DOHH2 (cell line): ENCODE measurements at regions not wholly inside any gene's neighbourhood (a gene's known extent, or its start where the extent isn't known, plus 50 kb on each side); places are given as distances from the start of the nearest gene placed in this dataset.

Experiments used
- H3F3A ChIP-seq: fragments of 200-600 bp; sonication (generic), shearing (Covaris generic); 2 replicates; pipeline ENCODE4 v1.6.0; 2016; ENCODE audit warnings: antibody characterized with exemption, mild to moderate bottlenecking; ENCODE audit not compliant: control insufficient read depth, insufficient read depth
- H3K27ac ChIP-seq: fragments of 200-600 bp; sonication (generic); 2 replicates; pipeline ENCODE4 v1.5.1; 2014; ENCODE audit warnings: low read depth, mild to moderate bottlenecking, low read length, moderate library complexity
- H3K27me3 ChIP-seq: fragments of 200-600 bp; sonication (generic); 2 replicates; pipeline ENCODE4 v1.6.1; 2014; ENCODE audit warnings: mild to moderate bottlenecking, low read length, mixed read lengths; ENCODE audit not compliant: control insufficient read depth
- H3K36me3 ChIP-seq: fragments of 200-600 bp; sonication (generic); 2 replicates; pipeline ENCODE4 v1.6.1; 2014; ENCODE audit warnings: mild to moderate bottlenecking, low read length, moderate library complexity, mixed read lengths; ENCODE audit not compliant: control insufficient read depth
- H3K4me1 ChIP-seq: fragments of 200-600 bp; sonication (generic); 2 replicates; pipeline ENCODE4 v1.6.1; 2014; ENCODE audit warnings: mild to moderate bottlenecking, low read length, mixed read lengths; ENCODE audit not compliant: control insufficient read depth
- H3K4me2 ChIP-seq: fragments of 200-600 bp; sonication (generic); 2 replicates; pipeline ENCODE4 v1.6.0; 2014; ENCODE audit warnings: mild to moderate bottlenecking, low read length, moderate library complexity
- H3K4me3 ChIP-seq: fragments of 200-600 bp; sonication (generic); 2 replicates; pipeline ENCODE4 v1.5.1; 2014; ENCODE audit warnings: mild to moderate bottlenecking, low read length, mixed read lengths
- H3K79me2 ChIP-seq: fragments of 200-600 bp; sonication (generic); 2 replicates; pipeline ENCODE4 v1.6.1; 2014; ENCODE audit warnings: mild to moderate bottlenecking, low read length, mixed read lengths; ENCODE audit not compliant: control insufficient read depth
- H3K9me2 ChIP-seq: fragments of 200-600 bp; sonication (generic); replicated peaks from 2 replicates; pipeline ENCODE4 v1.6.1; 2014; ENCODE audit warnings: mild to moderate bottlenecking, low read length, mixed read lengths; ENCODE audit not compliant: control insufficient read depth
- H3K9me3 ChIP-seq: fragments of 200-600 bp; sonication (generic); 2 replicates; pipeline ENCODE4 v1.6.1; 2014; ENCODE audit warnings: antibody characterized with exemption, low read length, mixed read lengths; ENCODE audit not compliant: control insufficient read depth, insufficient read depth
- H4K20me1 ChIP-seq: fragments of 200-600 bp; sonication (generic); 2 replicates; pipeline ENCODE4 v1.6.0; 2014; ENCODE audit warnings: low read depth, mild to moderate bottlenecking, antibody characterized with exemption, low read length, moderate library complexity; ENCODE audit not compliant: control insufficient read depth, insufficient read depth
- EZH2phosphoT487 ChIP-seq: fragments of 200-600 bp; sonication (generic); IDR thresholded peaks from 2 replicates; pipeline ENCODE4 v1.6.1; 2017; ENCODE audit warnings: borderline replicate concordance, mild to moderate bottlenecking, antibody characterized with exemption, low read length, moderate library complexity, mixed read lengths
- TF ChIP-seq, protein P1 (sequence below): fragments of 200-600 bp; sonication (generic); IDR thresholded peaks from one replicate; pipeline ENCODE4 v1.5.1; 2014; ENCODE audit warnings: antibody characterized with exemption, mild to moderate bottlenecking, low read depth, low read length; ENCODE audit not compliant: poor library complexity, severe bottlenecking

GRCh38 chr4:187294861-187295260, 571.2 kb upstream of the FAT1 start:
- H3K27ac ChIP-seq = no peak overlapping the region
- no peak overlapping the region for H3K4me3 ChIP-seq
- TF ChIP-seq EZH2phosphoT487 = no peak
- TF ChIP-seq, protein P1, sequence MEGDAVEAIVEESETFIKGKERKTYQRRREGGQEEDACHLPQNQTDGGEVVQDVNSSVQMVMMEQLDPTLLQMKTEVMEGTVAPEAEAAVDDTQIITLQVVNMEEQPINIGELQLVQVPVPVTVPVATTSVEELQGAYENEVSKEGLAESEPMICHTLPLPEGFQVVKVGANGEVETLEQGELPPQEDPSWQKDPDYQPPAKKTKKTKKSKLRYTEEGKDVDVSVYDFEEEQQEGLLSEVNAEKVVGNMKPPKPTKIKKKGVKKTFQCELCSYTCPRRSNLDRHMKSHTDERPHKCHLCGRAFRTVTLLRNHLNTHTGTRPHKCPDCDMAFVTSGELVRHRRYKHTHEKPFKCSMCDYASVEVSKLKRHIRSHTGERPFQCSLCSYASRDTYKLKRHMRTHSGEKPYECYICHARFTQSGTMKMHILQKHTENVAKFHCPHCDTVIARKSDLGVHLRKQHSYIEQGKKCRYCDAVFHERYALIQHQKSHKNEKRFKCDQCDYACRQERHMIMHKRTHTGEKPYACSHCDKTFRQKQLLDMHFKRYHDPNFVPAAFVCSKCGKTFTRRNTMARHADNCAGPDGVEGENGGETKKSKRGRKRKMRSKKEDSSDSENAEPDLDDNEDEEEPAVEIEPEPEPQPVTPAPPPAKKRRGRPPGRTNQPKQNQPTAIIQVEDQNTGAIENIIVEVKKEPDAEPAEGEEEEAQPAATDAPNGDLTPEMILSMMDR = no peak
- H3K9me3 ChIP-seq = no peaks in the 10 kb centered on the region
- no peaks in the 10 kb centered on the region for H3K79me2 ChIP-seq
- H3K36me3 ChIP-seq = no peaks in the 10 kb centered on the region
- no peaks in the 10 kb centered on the region for H4K20me1 ChIP-seq
- H3F3A ChIP-seq = no peaks in the 10 kb centered on the region
- no peak overlapping the region for H3K4me2 ChIP-seq
- H3K4me1 ChIP-seq = no peaks in the 10 kb centered on the region
- no peaks in the 10 kb centered on the region for H3K27me3 ChIP-seq
- H3K9me2 ChIP-seq = no peaks in the 10 kb centered on the region

GRCh38 chr4:187301923-187302322, 578.3 kb upstream of the FAT1 start:
- Histone ChIP-seq H3K4me2 (no peak overlapping the region), H3K9me3 (no peaks in the 10 kb centered on the region), H3F3A (no peaks in the 10 kb centered on the region), H3K27ac (no peak overlapping the region), H3K9me2 (no peaks in the 10 kb centered on the region), H3K36me3 (no peaks in the 10 kb centered on the region), H3K79me2 (no peaks in the 10 kb centered on the region), H4K20me1 (no peaks in the 10 kb centered on the region), H3K4me1 (no peaks in the 10 kb centered on the region), H3K4me3 (no peak overlapping the region), H3K27me3 (no peaks in the 10 kb centered on the region)
- TF ChIP-seq, protein P1 = no peak
- TF ChIP-seq EZH2phosphoT487 = no peak

GRCh38 chr4:187302457-187303150, 578.9 kb upstream of the FAT1 start:
- Histone ChIP-seq H3K4me3 (no peak overlapping the region), H3K4me1 (no peaks in the 10 kb centered on the region), H3F3A (no peaks in the 10 kb centered on the region), H3K9me2 (no peaks in the 10 kb centered on the region), H3K9me3 (no peaks in the 10 kb centered on the region), H3K27me3 (no peaks in the 10 kb centered on the region), H3K79me2 (no peaks in the 10 kb centered on the region), H3K27ac (no peak overlapping the region), H3K36me3 (no peaks in the 10 kb centered on the region), H3K4me2 (no peak overlapping the region), H4K20me1 (no peaks in the 10 kb centered on the region)
- no peak for TF ChIP-seq EZH2phosphoT487
- TF ChIP-seq, protein P1 = no peak
